ENCODE measurements at regions not wholly inside any gene's neighbourhood (a gene's known extent, or its start where the extent isn't known, plus 50 kb on each side); places are given as distances from the start of the nearest gene placed in this dataset.

- no peak for DNase-seq
These were observed 118.7 kb downstream of the BMP2 start for GRCh38 chr20:6886065-6886729.

DNA sequence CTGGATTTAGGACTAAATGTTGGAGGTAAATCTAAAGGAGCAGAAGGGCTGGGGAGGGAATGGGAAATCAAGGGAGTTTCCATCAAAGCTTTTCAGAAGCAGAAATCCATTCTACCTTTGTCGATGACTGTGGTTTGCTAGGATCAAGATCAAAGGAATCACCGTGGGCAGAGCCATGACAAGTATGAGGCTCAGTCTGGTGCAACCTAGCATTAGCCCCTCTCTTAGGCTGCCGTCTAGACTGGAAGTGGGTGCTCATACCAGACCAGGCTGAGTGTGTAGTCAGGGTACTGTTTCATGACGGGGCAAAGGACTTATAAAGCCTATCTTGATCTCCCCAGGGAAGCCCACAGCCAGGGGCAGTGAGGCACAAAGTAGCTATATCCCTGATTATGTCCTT lies 120.5 kb downstream of the BMP2 start:
- DNase-seq, result no peak

DNA sequence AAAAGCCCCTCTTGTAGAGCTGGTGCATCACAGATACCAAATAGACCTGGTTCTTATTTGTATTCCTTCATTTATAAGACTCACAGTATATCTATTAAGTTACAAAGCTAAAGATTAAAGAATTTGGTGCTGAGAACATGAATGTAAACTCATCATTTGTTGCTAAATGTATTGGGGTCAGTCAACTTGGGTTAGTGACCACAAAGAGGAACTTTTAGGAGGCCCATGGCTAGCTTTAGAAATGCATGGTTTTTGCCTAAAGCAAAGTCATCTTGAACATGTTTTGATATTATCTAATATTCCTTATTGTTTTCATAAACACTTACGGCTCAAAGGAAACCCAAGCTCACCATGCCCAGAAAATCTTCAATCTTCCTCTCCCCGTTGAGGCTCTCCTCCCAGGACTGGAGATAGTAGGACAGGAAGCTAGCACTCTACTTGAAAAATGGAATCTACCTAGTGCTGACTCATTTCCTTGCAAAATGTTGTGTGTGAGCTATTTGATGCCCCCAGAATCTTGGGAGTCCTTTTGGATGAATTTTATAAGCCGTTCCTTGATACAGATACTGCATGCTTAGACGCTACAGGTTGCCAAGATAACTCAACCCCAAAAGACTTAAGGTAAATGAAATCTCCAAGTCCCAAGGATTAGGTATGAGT lies 121.4 kb downstream of the BMP2 start:
- DNase-seq, result peak; percentile 7

GRCh38 chr20:6892724-6893123 lies 125.2 kb downstream of the BMP2 start:
- no peak for DNase-seq

DNA sequence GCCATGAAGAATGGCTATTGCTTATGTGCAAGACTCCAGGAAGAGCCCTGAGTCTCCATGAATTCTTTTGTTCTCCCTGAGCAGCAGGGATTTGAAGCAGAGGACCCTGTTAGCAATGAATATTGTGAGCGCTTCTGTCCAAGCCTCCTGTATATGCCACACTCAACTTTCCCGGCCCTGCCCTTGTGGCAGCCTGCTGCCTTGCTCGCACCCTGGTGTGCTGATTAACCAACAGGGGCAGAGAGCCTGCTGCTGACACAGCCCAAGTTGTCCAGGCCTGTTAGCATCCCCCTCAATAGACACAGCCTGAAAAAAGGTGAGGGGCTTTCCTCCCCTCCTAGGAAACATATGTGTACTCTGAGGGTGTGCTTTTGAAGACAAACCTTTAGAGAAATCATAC lies 131.4 kb downstream of the BMP2 start:
- no peak for DNase-seq

DNA sequence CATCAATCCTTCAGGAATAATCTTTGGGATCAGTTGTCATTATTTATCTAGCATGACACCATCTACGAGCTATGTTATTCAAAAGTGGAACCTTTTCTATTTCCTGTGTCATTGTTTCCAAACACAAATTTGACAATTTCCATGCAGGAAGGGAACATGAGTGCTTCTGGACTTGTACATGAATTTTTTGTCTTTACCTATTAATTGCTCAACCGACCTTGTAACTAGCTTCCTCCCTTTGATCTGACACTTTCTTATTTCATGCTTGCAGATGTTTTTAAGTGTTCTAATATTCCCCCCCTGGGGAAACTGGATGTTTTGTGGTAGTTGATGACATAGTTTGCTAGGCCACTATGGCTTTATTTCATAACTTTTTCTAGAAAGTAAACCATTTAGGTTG lies 139.4 kb downstream of the BMP2 start:
- DNase-seq, result no peak

GRCh38 chr20:6908673-6909072 lies 141.2 kb downstream of the BMP2 start:
- DNase-seq, result no peak

- no peak for DNase-seq
These were observed 142.1 kb downstream of the BMP2 start for GRCh38 chr20:6909608-6910007.

GRCh38 chr20:6914986-6915385 lies 147.5 kb downstream of the BMP2 start:
- DNase-seq, result no peak

DNA sequence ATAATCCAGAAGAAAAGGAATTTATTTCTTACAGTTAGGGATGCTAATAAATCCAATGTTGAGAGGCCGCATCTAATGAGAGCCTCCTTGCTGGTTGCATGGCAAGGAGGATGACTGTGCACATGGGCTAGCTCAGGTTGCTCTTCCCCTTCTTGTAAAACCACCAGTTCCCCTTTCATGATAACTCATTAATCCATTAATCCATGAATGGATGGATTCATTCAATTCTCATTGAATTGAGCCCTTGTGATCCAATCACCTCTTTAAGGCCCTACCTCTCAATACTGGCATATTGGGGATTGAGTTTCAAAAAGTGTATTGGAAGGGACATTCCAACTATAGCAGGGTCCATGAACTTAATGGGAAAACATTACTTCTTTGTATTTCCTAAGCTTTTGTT lies 149.5 kb downstream of the BMP2 start:
- no peak for DNase-seq

GRCh38 chr20:6919792-6920468 lies 152.4 kb downstream of the BMP2 start:
- DNase-seq, result no peak

DNA sequence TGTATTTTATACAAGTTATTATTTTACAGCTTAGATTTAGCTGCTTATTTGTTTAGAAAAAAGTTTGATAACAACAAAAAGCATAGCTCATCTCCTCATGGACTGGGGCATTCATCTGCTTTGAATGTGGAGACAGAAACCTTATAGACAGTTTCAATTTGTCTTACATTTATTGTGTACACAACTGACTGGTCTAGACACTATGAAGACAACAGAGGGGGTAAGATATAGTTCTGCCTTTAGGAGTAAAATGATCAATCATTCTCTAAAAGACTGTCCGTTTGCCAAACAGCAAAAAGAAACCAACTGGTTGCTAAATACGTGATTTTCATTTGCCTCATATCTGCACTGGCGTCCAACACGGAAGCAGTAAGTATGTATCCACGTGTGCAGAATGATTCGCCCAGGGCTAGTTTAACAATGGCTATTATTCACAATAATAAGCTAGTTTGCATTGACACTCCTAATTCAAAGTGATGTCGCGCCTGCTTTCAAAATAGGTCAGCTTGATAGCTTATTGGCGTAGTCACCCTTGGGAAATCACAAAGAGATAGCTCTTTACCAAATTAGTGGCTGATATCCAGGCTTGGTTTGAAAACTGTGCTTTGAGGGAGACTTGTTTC lies 153.6 kb downstream of the BMP2 start:
- no peak for DNase-seq

GRCh38 chr20:6921717-6922386 lies 154.4 kb downstream of the BMP2 start:
- no peak for DNase-seq

GRCh38 chr20:6924681-6925080 lies 157.2 kb downstream of the BMP2 start:
- DNase-seq, result no peak

DNA sequence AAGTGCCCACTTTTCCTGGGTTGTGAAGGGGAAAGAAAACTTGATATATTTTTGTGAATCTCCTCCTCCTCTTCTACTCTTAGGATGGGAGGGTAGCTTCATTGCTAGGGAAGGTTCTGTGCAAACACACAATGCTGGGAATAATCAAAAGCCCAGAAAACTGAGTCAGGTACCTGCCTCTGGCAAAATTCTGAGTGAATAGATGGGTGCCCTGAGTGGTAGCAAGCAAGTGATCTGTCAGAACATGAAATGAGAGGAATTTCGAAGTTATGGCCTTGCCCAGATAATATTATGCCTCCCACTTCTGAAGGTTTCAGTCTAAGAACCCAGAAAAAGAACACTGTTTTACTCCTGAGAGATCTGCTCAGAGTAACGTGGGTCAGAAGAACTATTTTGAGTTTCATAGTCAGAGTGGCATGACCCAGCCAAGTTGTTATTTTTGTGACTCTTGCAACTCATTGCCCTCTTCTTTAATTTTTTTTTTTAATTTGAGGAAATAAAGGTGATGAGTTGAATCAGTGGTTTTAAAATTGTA lies 158.3 kb downstream of the BMP2 start:
- DNase-seq, result no peak

DNA sequence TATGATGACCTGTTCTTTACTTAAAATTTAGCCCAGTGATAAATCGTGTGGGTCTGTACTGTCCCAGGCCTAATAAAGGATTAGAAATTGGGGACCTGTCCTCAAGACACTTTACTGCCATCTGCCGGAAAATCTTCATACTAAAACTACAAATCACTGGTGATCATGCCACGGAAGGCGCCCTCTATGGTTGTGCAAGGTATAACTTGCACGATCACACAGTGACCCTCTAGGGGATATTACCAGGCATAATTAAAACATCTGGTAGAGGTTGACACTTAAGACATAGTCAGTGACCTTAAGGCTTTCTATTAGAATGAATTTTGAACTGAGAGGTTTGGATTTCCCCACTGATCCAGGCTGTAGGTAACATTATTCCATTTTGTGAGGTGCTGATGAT lies 172.6 kb downstream of the BMP2 start:
- DNase-seq, result peak; percentile 22

DNA sequence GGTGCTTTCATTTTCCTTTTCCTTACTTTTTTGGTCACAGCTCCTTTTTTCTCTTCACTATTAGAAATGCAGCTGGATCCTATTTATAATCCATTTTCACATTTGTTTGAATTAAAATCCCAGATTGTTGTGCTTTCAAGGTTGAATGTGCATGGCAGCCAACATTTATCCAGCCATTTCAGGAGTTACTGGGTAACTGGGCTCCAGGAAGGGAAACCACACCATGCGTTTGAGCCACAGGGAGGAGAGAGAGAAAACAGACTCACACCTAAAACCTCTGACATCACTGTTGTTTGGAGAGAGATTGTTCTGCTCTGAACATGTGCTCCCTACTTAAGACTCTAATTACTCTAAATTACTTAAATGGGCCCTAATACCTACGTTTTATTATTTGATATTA lies 173.4 kb downstream of the BMP2 start:
- DNase-seq, result no peak

- no peak for DNase-seq
These were observed 174.1 kb downstream of the BMP2 start for GRCh38 chr20:6941571-6941970.

GRCh38 chr20:6942266-6942665 lies 174.8 kb downstream of the BMP2 start:
- DNase-seq, result no peak

GRCh38 chr20:6944292-6944691 lies 176.8 kb downstream of the BMP2 start:
- no peak for DNase-seq

- no peak for DNase-seq
These were observed 186.1 kb downstream of the BMP2 start for GRCh38 chr20:6953611-6954010.

- no peak for DNase-seq
These were observed 186.7 kb downstream of the BMP2 start for GRCh38 chr20:6954219-6954618.

GRCh38 chr20:6956056-6956455 lies 188.6 kb downstream of the BMP2 start:
- DNase-seq, result peak; percentile 4

Measured in hematopoietic multipotent progenitor cell treated with erythropoietin and hydrocortisone succinate and interleukin-3 and kit ligand, for 6 days (in vitro differentiated cells).